NCI-H345 treated with DMSO at 0.1 percent for 48 hours (cell line): ENCODE measurements at regions not wholly inside any gene's neighbourhood (a gene's known extent, or its start where the extent isn't known, plus 50 kb on each side); places are given as distances from the start of the nearest gene placed in this dataset.
A peak's percentile ranks its signal among the peaks of the same experiment; 100 is the strongest.

Source experiments
- DNase-seq: peaks from one replicate; lab custom pipeline; 2025; ENCODE audit not compliant: unreplicated experiment; lab: John Stamatoyannopoulos, UW

DNA sequence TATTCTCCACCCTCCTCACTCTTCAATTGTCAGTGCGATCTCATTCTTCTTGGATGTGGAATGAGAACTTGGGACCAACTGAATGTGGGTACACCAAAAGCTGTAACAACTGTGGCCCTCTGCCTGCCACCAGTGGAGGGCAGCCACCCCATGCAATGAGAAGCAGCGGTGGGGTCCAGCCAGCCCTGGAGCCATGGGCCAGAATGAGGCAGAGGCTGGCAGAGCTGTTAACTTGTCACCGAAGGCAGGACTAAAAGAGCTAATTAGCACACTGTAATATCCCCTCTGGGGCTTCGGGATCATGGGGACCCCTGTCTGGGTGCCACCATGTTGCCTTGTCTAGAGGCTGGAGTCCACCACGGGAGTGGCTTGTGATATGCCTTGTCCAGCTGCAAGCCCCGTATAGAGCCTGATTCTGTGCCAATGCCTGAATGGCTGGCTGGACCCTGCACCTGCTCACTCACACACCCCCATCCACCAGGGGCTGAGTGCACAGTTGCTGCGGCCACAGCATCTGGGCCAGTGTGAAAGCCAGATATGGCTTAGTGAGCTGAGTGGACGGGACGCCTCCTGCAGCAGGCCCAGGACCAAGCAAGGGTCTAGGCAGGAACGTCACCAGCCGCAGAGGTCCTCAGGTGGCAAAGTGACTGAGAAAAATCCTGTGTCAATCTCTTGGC lies 680.5 kb downstream of the DSC3 start:
- DNase-seq, result no peak

DNA sequence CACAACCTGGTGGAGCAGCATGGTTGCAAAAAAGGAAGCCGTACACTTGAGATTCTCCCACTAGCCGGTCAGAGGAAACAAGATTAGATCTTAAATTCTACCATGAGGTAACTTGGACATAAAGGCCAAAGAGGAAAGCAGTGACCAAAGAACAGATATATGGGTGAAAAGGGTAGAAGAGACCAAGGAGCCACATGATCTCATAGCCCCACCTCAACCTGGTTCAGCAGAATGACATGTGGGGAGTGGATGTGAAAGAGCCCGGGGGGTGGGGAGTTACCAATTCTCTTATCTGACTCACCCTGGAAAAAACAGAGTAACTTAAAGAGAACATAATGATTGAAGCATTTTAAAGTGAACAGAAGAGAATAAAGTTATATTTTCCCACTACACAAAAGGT lies 683.0 kb downstream of the DSC3 start:
- DNase-seq, result no peak

DNA sequence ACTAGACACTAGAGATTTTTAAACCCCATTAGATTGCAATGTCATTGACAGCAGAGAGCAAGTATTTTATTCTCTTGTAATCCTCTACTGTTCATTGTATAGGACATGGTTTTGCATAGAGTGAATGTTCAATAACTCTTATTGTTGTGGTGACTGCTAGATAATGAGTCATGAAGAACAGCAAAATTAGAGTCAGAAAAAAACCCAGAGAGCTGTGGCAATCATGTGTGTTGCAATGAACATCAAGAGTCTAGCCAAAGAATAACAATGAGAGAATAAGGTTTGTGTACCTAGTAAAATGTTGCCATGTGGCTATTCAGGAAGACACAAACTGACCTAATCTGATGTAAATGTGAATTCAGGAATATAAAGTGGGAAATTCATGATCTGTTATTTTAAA lies 684.0 kb downstream of the DSC3 start:
- DNase-seq, result no peak

GRCh38 chr18:30352551-30353168 lies 689.9 kb downstream of the DSC3 start:
- no peak for DNase-seq

- no peak for DNase-seq
Observed at GRCh38 chr18:30350263-30350662, 692.3 kb downstream of the DSC3 start.

- DNase-seq, result no peak
Observed at GRCh38 chr18:30343090-30343489, 699.5 kb downstream of the DSC3 start.

DNA sequence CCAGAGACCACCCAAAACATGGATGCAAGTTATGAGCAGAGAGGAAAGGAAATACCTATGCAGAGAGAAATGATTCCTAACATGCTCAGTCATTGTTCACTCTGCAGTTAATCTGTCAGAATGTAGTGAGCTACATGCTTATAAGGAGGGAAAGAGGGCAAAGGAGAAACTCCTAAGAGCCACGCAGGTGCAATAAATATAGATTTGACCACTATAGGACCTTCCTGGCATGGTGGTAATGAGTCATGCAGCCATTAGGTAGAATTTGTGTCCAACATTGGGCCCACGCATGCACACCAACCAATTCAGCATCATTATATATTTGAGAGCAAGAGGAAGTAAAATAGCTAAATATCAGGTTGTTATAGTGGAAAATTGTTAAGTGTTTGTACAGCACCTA lies 699.9 kb downstream of the DSC3 start:
- DNase-seq, result no peak

- no peak for DNase-seq
Observed at GRCh38 chr18:30334781-30335180, 707.8 kb downstream of the DSC3 start.

- no peak for DNase-seq
Observed at GRCh38 chr18:30333310-30333709, 709.2 kb downstream of the DSC3 start.

- DNase-seq, result no peak
Observed at GRCh38 chr18:30328839-30329238, 713.7 kb downstream of the DSC3 start.

DNA sequence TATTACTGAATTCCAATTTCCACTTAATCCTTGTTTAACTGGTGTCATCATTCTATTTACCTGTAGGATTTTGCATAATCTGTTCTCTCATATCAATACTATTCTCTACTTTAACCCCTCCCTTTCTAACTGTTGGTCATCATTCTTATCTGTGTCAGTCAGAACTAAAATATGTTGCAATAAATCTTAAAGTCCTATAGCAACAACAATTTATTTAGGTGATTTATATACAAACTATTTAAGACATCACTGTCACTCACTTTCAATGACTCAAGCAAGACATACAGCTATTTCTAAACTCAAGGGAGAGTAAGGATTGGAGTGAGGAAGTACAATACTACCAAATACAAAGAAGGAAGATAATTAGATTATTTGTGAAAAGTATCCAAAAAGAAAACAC lies 740.4 kb downstream of the DSC3 start:
- no peak for DNase-seq

GRCh38 chr18:30298769-30299168 lies 743.8 kb downstream of the DSC3 start:
- no peak for DNase-seq

DNA sequence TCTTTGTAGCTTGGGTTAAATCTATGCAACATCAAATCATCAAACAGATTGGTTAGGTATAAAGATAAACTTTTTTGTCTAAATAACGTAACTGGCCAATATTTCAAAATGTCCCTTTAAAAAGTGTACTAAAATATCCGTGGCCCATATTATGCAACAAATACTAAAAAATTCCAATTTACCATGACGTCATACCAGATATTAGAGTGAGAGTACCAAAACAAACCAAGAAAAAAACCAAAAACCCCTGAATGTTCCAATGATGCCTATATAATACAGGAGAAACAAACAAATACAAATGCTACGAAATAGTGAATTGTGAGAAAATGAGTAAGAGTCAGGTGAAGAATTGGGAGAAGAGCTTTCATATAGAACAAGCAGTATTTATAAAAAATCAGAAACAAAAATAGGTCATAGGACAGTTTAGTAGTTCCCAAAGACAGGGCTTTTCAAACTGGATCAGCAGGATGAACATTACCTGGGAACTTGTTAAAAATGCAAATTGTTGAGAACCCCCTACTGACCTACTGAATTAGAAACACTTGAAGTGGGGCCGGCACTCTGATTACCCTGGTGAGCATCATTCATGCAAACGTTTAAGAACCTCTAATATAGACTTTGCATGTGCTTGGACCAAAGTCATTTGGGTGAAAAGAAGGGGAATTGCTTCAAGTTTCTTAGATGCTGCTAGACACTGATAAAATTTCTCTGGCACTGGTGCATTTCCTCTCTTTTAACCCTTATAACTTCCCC lies 753.7 kb downstream of the DSC3 start:
- DNase-seq, result no peak

- peak; percentile 26 for DNase-seq
Observed at GRCh38 chr18:30280861-30281470, 761.6 kb downstream of the DSC3 start.

GRCh38 chr18:30280186-30280585 lies 762.4 kb downstream of the DSC3 start:
- DNase-seq, result no peak

DNA sequence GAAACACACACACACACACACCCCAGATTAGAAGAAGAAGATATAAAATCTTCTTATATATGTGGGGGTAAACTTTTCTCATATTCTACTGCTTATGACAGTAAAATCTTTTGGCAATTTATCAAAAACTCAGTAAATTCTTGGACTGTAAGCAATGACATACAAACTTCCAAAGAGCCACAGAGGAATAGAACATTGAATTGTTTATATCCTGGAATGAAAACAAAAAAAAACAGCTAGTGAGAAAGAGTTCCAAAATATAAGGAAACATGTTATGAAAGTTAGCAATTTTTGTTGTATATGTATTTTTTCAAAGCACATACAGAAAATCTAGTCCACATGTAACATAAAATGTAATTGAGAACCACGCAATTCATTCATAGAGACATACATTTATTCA lies 764.9 kb downstream of the DSC3 start:
- DNase-seq, result no peak

DNA sequence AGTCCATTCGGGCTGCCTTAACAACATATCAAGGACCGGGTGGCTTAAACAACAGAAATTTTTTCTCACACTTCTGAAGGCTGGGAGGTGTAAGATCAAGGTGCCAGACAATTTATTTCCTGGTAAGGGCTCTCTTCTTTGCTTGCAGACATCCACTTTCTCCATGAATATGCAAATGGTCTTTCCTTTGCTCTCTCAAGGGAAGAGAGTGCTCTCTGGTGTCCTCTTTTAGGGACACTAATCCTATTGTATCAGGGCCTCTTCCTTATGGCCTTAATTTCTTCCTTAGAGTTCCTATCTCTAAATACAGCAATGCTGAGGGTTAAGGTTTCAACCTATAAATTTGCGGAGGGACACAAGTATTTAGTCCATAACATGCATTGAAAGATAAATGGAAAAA lies 770.8 kb downstream of the DSC3 start:
- DNase-seq, result no peak

DNA sequence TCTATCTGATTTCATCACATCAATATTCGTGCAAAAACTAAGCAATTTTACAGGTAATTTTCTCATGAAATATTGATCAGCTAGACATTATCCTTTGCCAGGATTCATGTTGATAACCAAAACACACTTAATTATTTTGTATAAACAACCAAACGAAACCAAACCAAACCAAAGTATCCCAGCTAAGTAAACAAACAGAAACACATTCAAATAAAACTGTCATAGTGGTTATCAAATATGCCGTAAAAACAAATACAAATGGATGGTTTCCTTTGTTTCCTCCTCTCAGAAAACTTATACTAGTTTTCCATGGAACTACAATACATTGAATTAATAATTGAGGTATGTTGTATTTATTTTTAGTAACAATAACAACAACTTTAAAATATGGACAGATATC lies 777.4 kb downstream of the DSC3 start:
- DNase-seq, result no peak

DNA sequence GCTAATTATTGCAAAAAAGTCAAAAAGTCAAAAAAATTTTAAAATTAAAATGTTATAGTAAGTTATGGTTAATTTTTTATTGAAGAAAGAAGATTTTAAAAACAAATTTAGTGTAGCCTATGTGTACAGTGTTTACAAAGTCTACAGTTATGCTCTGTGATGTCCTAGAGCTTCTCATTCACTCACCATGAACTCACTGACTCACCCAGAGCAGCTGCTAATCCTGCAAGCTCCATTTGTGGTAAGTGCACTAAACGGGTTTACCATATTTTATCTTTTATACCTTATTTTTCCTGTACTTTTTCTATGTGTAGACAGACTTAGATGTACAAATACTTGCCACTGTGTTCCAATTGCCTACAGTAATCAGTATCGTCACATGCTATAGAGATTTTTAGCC lies 788.2 kb downstream of the DSC3 start:
- no peak for DNase-seq

GRCh38 chr18:30248056-30248455 lies 794.5 kb downstream of the DSC3 start:
- no peak for DNase-seq

DNA sequence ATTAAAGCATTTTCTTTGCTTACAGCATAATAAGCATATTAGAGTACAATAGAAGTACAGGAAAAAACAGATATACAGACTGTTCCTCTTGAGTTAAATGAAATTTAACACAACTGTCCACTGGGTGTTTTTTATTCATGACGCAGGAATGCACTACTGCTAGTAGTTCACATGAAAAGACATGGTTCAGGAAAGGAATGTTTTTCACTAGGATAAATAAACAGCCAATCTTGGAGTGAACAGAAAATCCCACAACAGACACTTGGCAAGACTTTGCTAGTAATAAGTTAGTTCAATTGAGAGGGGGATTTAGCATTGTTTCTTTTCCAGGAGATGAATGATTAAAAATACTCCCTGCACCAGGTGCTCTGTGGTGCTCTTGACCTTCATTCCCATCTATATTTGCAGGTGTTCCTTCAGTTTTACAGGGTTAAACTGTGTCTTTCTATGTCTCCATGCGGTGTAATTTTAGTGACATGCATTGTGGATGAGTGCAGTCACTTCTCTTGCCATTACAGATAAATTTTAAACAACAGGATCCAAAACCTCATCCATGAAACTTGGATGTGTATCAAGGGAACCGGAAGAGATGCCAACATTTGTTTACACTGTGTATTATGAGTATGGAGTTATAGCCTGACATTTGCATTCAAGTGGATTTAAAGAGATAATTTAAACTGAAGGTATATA lies 796.6 kb downstream of the DSC3 start:
- DNase-seq, result no peak
